ENCODE measurements at regions not wholly inside any gene's neighbourhood (a gene's known extent, or its start where the extent isn't known, plus 50 kb on each side); places are given as distances from the start of the nearest gene placed in this dataset.

- H3K4me1 ChIP-seq: no peaks in the 10 kb centered on the region
- DNase-seq: no peak
- TF ChIP-seq POLR2A (IDR thresholded peaks at IDR 0.05) (no peak), CTCF (IDR thresholded peaks at IDR 0.05) (no peak)
- intact Hi-C loops (cut with DNase I; ENCODE audit: low total_unique reads): no loop called here
- H3K27me3 ChIP-seq: no peaks in the 10 kb centered on the region
- no peaks in the 10 kb centered on the region for H3K36me3 ChIP-seq (ENCODE audit: low read depth, missing control alignments)
- H3K27ac ChIP-seq: no peak overlapping the region
- H3K9me3 ChIP-seq: no peaks in the 10 kb centered on the region
- 91 to 97% methylated on average over 2 of the region's 2 CpGs for WGBS, 2 donors
- no peak overlapping the region for H3K4me3 ChIP-seq
Observed at GRCh38 chr1:88350648-88351047, 333.4 kb upstream of the PKN2 start.

GRCh38 chr1:88351960-88352359 lies 332.1 kb upstream of the PKN2 start:
- H3K9me3 ChIP-seq: no peaks in the 10 kb centered on the region
- no peaks in the 10 kb centered on the region for H3K4me1 ChIP-seq
- 41 to 54% methylated on average over 3 of the region's 3 CpGs for WGBS, 2 donors
- TF ChIP-seq POLR2A (IDR thresholded peaks at IDR 0.05) (no peak), CTCF (IDR thresholded peaks at IDR 0.05) (no peak)
- intact Hi-C loops (cut with DNase I; ENCODE audit: low total_unique reads): no loop called here
- no peaks in the 10 kb centered on the region for H3K36me3 ChIP-seq (ENCODE audit: low read depth, missing control alignments)
- no peak for DNase-seq
- H3K27ac ChIP-seq: no peak overlapping the region
- no peaks in the 10 kb centered on the region for H3K27me3 ChIP-seq
- no peak overlapping the region for H3K4me3 ChIP-seq

- Histone ChIP-seq H3K4me1 (no peaks in the 10 kb centered on the region), H3K9me3 (no peaks in the 10 kb centered on the region), H3K4me3 (no peak overlapping the region), H3K27ac (no peak overlapping the region), H3K36me3 (ENCODE audit: low read depth, missing control alignments) (no peaks in the 10 kb centered on the region), H3K27me3 (no peaks in the 10 kb centered on the region)
- TF ChIP-seq POLR2A (IDR thresholded peaks at IDR 0.05) (no peak), CTCF (IDR thresholded peaks at IDR 0.05) (no peak)
- intact Hi-C loops (cut with DNase I; ENCODE audit: low total_unique reads): no loop called here
- 76 to 88% methylated on average over 1 of the region's 1 CpG for WGBS, 2 donors
- no peak for DNase-seq
Observed at GRCh38 chr1:88354256-88354655, 329.8 kb upstream of the PKN2 start.

- no peaks in the 10 kb centered on the region for H3K9me3 ChIP-seq
- H3K4me3 ChIP-seq: no peak overlapping the region
- H3K4me1 ChIP-seq: no peaks in the 10 kb centered on the region
- no peak for DNase-seq
- 37 to 48% methylated on average over 2 of the region's 2 CpGs for WGBS, 2 donors
- TF ChIP-seq POLR2A (IDR thresholded peaks at IDR 0.05) (no peak), CTCF (IDR thresholded peaks at IDR 0.05) (no peak)
- intact Hi-C loops (cut with DNase I; ENCODE audit: low total_unique reads): no loop called here
- H3K27me3 ChIP-seq: no peaks in the 10 kb centered on the region
- no peak overlapping the region for H3K27ac ChIP-seq
- no peaks in the 10 kb centered on the region for H3K36me3 ChIP-seq (ENCODE audit: low read depth, missing control alignments)
Observed at GRCh38 chr1:88357729-88358128, 326.3 kb upstream of the PKN2 start.

- Histone ChIP-seq H3K4me1 (no peaks in the 10 kb centered on the region), H3K36me3 (ENCODE audit: low read depth, missing control alignments) (no peaks in the 10 kb centered on the region), H3K9me3 (no peaks in the 10 kb centered on the region), H3K27ac (no peak overlapping the region), H3K27me3 (no peaks in the 10 kb centered on the region), H3K4me3 (no peak overlapping the region)
- DNase-seq: no peak
- WGBS, 2 donors: 86 to 88% methylated on average over 4 of the region's 4 CpGs
- intact Hi-C loops (cut with DNase I; ENCODE audit: low total_unique reads): no loop called here
- TF ChIP-seq POLR2A (IDR thresholded peaks at IDR 0.05): no peak
- TF ChIP-seq CTCF (IDR thresholded peaks at IDR 0.05): no peak
Observed at GRCh38 chr1:88371436-88372023, 312.5 kb upstream of the PKN2 start.

Data from testis (tissue), 2 donors.